HG02642 (cell line): ENCODE measurements at regions not wholly inside any gene's neighbourhood (a gene's known extent, or its start where the extent isn't known, plus 50 kb on each side); places are given as distances from the start of the nearest gene placed in this dataset.

ENCODE experiments used
- ATAC-seq: cut with Tn5 transposase; IDR thresholded peaks from one replicate; pipeline ENCODE4 v1.9.1; 2021; ENCODE audit warnings: mild to moderate bottlenecking; ENCODE audit not compliant: unreplicated experiment, poor library complexity

- ATAC-seq: no peak
Observed at GRCh38 chr18:72692086-72692485, 147.9 kb upstream of the CBLN2 start.

GRCh38 chr18:72687736-72688135, 143.6 kb upstream of the CBLN2 start:
- no peak for ATAC-seq

- no peak for ATAC-seq
Observed at GRCh38 chr18:72675394-72675793, 131.3 kb upstream of the CBLN2 start.

- ATAC-seq: peak; percentile 97
Observed at GRCh38 chr18:72674710-72675109, 130.6 kb upstream of the CBLN2 start.

GRCh38 chr18:72673242-72673641, 129.1 kb upstream of the CBLN2 start:
- ATAC-seq: no peak

GRCh38 chr18:72672364-72673184, 128.4 kb upstream of the CBLN2 start:
- peak; percentile 46 for ATAC-seq

- no peak for ATAC-seq
Observed at GRCh38 chr18:72667932-72668331, 123.8 kb upstream of the CBLN2 start.

- ATAC-seq: peak; percentile 95
Observed at GRCh38 chr18:72652990-72653593, 109.0 kb upstream of the CBLN2 start.

- no peak for ATAC-seq
Observed at GRCh38 chr18:72651033-72651432, 106.9 kb upstream of the CBLN2 start.

- no peak for ATAC-seq
Observed at GRCh38 chr18:72648481-72648960, 104.4 kb upstream of the CBLN2 start.

GRCh38 chr18:72648079-72648478, 103.9 kb upstream of the CBLN2 start:
- ATAC-seq: no peak

- ATAC-seq: no peak
Observed at GRCh38 chr18:72640557-72640956, 96.4 kb upstream of the CBLN2 start.

GRCh38 chr18:72638376-72638775, 94.2 kb upstream of the CBLN2 start:
- ATAC-seq: no peak

GRCh38 chr18:72637721-72638120, 93.6 kb upstream of the CBLN2 start:
- ATAC-seq: no peak

- ATAC-seq: no peak
Observed at GRCh38 chr18:72637299-72637698, 93.2 kb upstream of the CBLN2 start.

- ATAC-seq: no peak
Observed at GRCh38 chr18:72636611-72637010, 92.5 kb upstream of the CBLN2 start.

GRCh38 chr18:72634500-72634899, 90.4 kb upstream of the CBLN2 start:
- no peak for ATAC-seq

GRCh38 chr18:72630991-72631390, 86.8 kb upstream of the CBLN2 start:
- ATAC-seq: no peak

- ATAC-seq: no peak
Observed at GRCh38 chr18:72623444-72623843, 79.3 kb upstream of the CBLN2 start.

GRCh38 chr18:72613534-72613930, 69.4 kb upstream of the CBLN2 start:
- no peak for ATAC-seq

GRCh38 chr18:72612894-72613533, 68.9 kb upstream of the CBLN2 start:
- ATAC-seq: peak; percentile 72
